Cardiac muscle cell (in vitro differentiated cells and primary cell): ENCODE measurements at regions not wholly inside any gene's neighbourhood (a gene's known extent, or its start where the extent isn't known, plus 50 kb on each side); places are given as distances from the start of the nearest gene placed in this dataset.

Source experiments
- DNase-seq, 2 donors: peaks; one replicate each; pipeline versions ENCODE4 v3.0.0 to v3.0.0-alpha.2; 2010 to 2017; ENCODE audit warnings: low read depth in 1 of 2, low spot score in 1 of 2
- H3K27ac ChIP-seq: fragments of 200-600 bp; sonication (generic); 2 replicates; pipeline ENCODE4 v1.5.1; 2016
- H3K27me3 ChIP-seq: fragments of 200-600 bp; sonication (generic); 2 replicates; pipeline ENCODE4 v1.6.0; 2016; ENCODE audit warnings: control low read depth
- H3K36me3 ChIP-seq: fragments of 200-600 bp; sonication (generic); 2 replicates; pipeline ENCODE4 v1.5.1; 2016; ENCODE audit warnings: control low read depth
- H3K4me1 ChIP-seq: fragments of 200-600 bp; sonication (generic); 2 replicates; pipeline ENCODE4 v1.8.1; 2017; ENCODE audit warnings: low read depth, mild to moderate bottlenecking, mixed run types
- H3K4me3 ChIP-seq: fragments of 200-600 bp; sonication (generic); 2 replicates; pipeline ENCODE4 v1.5.1; 2016; ENCODE audit warnings: mild to moderate bottlenecking
- H3K9me3 ChIP-seq: fragments of 200-600 bp; sonication (generic); 2 replicates; pipeline ENCODE4 v1.5.1; 2017; ENCODE audit warnings: low read depth, mild to moderate bottlenecking, control low read depth
- CTCF ChIP-seq: IDR thresholded peaks from 2 replicates; pipeline ENCODE4 v1.5.1; 2012; ENCODE audit warnings: low read depth, mild to moderate bottlenecking, low read length

GRCh38 chr5:93088592-93089389 lies 492.2 kb downstream of the NR2F1-AS1 start:
- no peak overlapping the region for H3K27ac ChIP-seq
- no peak for TF ChIP-seq CTCF
- no peaks in the 10 kb centered on the region for H3K4me1 ChIP-seq
- H3K36me3 ChIP-seq, result no peaks in the 10 kb centered on the region
- peaks cover 88% of the 10 kb centered on the region for H3K27me3 ChIP-seq
- no peaks in the 10 kb centered on the region for H3K9me3 ChIP-seq
- no peak overlapping the region for H3K4me3 ChIP-seq
- DNase-seq, result no peak

DNA sequence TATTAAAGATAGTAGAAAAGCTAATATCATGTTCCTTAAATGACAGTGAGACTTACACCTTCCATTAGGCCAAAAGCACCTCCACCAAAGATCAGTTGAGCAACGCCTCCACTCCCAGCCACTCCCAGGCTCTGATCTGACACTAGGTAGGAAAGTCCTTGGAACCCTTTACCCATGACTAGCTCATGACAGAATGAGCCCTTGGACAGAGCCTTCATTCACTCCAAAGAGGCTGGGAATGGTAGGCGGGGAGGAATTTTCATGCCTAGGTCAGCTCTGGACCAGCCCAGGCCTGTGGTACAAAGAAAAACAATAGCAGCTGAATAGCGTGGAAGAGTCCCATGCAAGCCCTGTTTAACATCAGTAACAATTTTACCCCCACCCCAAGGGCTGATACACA lies 493.7 kb downstream of the NR2F1-AS1 start:
- Histone ChIP-seq H3K9me3 (no peaks in the 10 kb centered on the region), H3K27ac (no peak overlapping the region), H3K36me3 (no peaks in the 10 kb centered on the region), H3K4me3 (no peak overlapping the region), H3K4me1 (no peaks in the 10 kb centered on the region), H3K27me3 (peaks cover 89% of the 10 kb centered on the region)
- TF ChIP-seq CTCF, result no peak
- DNase-seq, result no peak

- Histone ChIP-seq H3K4me3 (no peak overlapping the region), H3K27ac (no peak overlapping the region), H3K36me3 (no peaks in the 10 kb centered on the region), H3K4me1 (no peaks in the 10 kb centered on the region), H3K27me3 (peaks cover 88% of the 10 kb centered on the region), H3K9me3 (no peaks in the 10 kb centered on the region)
- TF ChIP-seq CTCF, result no peak
- no peak for DNase-seq
Measured at GRCh38 chr5:93082981-93083380, 498.0 kb downstream of the NR2F1-AS1 start.

DNA sequence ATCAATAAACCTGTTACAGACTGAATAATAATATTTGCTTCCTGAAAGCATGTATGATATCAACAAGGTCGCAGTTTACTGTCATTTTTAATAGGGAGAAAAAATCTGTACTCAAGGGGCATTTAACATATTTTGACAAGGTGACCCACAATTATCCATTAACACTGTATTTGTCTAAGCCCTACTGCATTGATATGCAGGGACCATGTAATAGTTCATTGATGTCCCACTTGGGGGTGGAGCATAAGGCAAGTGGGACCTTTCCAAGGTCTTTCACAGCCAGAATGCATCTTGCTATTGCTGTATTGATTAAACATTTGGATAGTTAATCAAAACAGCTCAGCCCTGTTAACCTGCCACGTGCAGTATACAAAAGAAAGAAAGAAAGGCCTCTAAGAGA lies 502.0 kb downstream of the NR2F1-AS1 start:
- DNase-seq, result no peak
- no peaks in the 10 kb centered on the region for H3K9me3 ChIP-seq

More for the DNA sequence above, 502.0 kb downstream of the NR2F1-AS1 start:
- Histone ChIP-seq H3K27me3 (peaks cover 90% of the 10 kb centered on the region), H3K27ac (no peak overlapping the region), H3K4me3 (no peak overlapping the region), H3K4me1 (no peaks in the 10 kb centered on the region), H3K36me3 (no peaks in the 10 kb centered on the region)
- TF ChIP-seq CTCF, result no peak
